H9 (cell line): ENCODE measurements at regions not wholly inside any gene's neighbourhood (a gene's known extent, or its start where the extent isn't known, plus 50 kb on each side); places are given as distances from the start of the nearest gene placed in this dataset.

Experiments
- DNase-seq: peaks from one replicate; pipeline ENCODE4 v3.0.0-alpha.2; 2017
- H2AFZ ChIP-seq: one replicate; pipeline ENCODE4 v1.6.1; 2013; ENCODE audit warnings: mild to moderate bottlenecking, low read length, control low read depth, moderate library complexity
- H2AK5ac ChIP-seq: 2 replicates; pipeline ENCODE4 v1.6.1; 2013; ENCODE audit warnings: low read length, control low read depth, mixed read lengths; ENCODE audit not compliant: insufficient read length
- H2BK120ac ChIP-seq: one replicate; pipeline ENCODE4 v1.6.1; 2013; ENCODE audit warnings: low read depth, mild to moderate bottlenecking, low read length, control low read depth, inconsistent platforms; ENCODE audit not compliant: poor library complexity, severe bottlenecking
- H2BK12ac ChIP-seq: 2 replicates; pipeline ENCODE4 v1.6.1; 2013; ENCODE audit warnings: low read length, control low read depth, mixed read lengths, low read depth; ENCODE audit not compliant: insufficient read length
- H2BK15ac ChIP-seq: 2 replicates; pipeline ENCODE4 v1.6.1; 2013; ENCODE audit warnings: low read depth, low read length, control low read depth
- H2BK20ac ChIP-seq: one replicate; pipeline ENCODE4 v1.6.1; 2013; ENCODE audit warnings: low read depth, mild to moderate bottlenecking, low read length, control low read depth, inconsistent platforms; ENCODE audit not compliant: poor library complexity, severe bottlenecking
- H2BK5ac ChIP-seq: 2 replicates; pipeline ENCODE4 v1.6.1; 2013; ENCODE audit warnings: low read length, control low read depth, mixed read lengths; ENCODE audit not compliant: insufficient read length
- H3K14ac ChIP-seq: 2 replicates; pipeline ENCODE4 v1.6.1; 2013; ENCODE audit warnings: low read length, control low read depth; ENCODE audit not compliant: insufficient read depth
- H3K18ac ChIP-seq: 2 replicates; pipeline ENCODE4 v1.6.1; 2013; ENCODE audit warnings: low read depth, mild to moderate bottlenecking, mixed read lengths, low read length, control low read depth; ENCODE audit not compliant: insufficient read length
- H3K23ac ChIP-seq: 2 replicates; pipeline ENCODE4 v1.6.1; 2013; ENCODE audit warnings: low read length, control low read depth, mixed read lengths, low read depth; ENCODE audit not compliant: insufficient read length
- H3K23me2 ChIP-seq: 2 replicates; pipeline ENCODE4 v1.6.1; 2013; ENCODE audit warnings: low read depth, mild to moderate bottlenecking, mixed read lengths, low read length, control low read depth; ENCODE audit not compliant: insufficient read length, poor library complexity, severe bottlenecking
- H3K27ac ChIP-seq: 2 replicates; pipeline ENCODE4 v1.5.1; 2013; ENCODE audit warnings: low read length, control low read depth, mixed read lengths, low read depth; ENCODE audit not compliant: insufficient read length
- H3K27me3 ChIP-seq: 2 replicates; pipeline ENCODE4 v1.6.1; 2013; ENCODE audit warnings: low read length, control low read depth, inconsistent platforms; ENCODE audit not compliant: insufficient read depth
- H3K4ac ChIP-seq: 2 replicates; pipeline ENCODE4 v1.6.1; 2013; ENCODE audit warnings: low read depth, mild to moderate bottlenecking, control low read depth, inconsistent platforms, low read length, moderate library complexity
- H3K4me1 ChIP-seq: 2 replicates; pipeline ENCODE4 v1.6.1; 2013; ENCODE audit warnings: low read length, control low read depth, inconsistent platforms; ENCODE audit not compliant: insufficient read depth
- H3K4me2 ChIP-seq: 2 replicates; pipeline ENCODE4 v1.6.1; 2013; ENCODE audit warnings: low read length, control low read depth, mixed read lengths; ENCODE audit not compliant: insufficient read length, insufficient read depth
- H3K56ac ChIP-seq: 2 replicates; pipeline ENCODE4 v1.6.1; 2013; ENCODE audit warnings: low read depth, mild to moderate bottlenecking, mixed read lengths, low read length, control low read depth; ENCODE audit not compliant: insufficient read length
- H3K79me1 ChIP-seq: 2 replicates; pipeline ENCODE4 v1.6.1; 2013; ENCODE audit warnings: low read depth, mild to moderate bottlenecking, moderate library complexity, low read length, control low read depth, inconsistent platforms; ENCODE audit not compliant: insufficient read depth, poor library complexity, severe bottlenecking
- H3K79me2 ChIP-seq: 2 replicates; pipeline ENCODE4 v1.6.1; 2013; ENCODE audit warnings: low read length, control low read depth, inconsistent platforms; ENCODE audit not compliant: insufficient read depth
- H3K9ac ChIP-seq: 2 replicates; pipeline ENCODE4 v1.6.1; 2013; ENCODE audit warnings: low read length, control low read depth, mixed read lengths; ENCODE audit not compliant: insufficient read length; ENCODE audit errors: extremely low read depth
- H3K9me3 ChIP-seq: one replicate; pipeline ENCODE4 v1.6.1; 2013; ENCODE audit warnings: low read depth, low read length, inconsistent platforms; ENCODE audit not compliant: control insufficient read depth
- H3T11ph ChIP-seq: one replicate; pipeline ENCODE4 v1.6.1; 2013; ENCODE audit warnings: mild to moderate bottlenecking, low read length, control low read depth, inconsistent platforms
- H4K20me1 ChIP-seq: one replicate; pipeline ENCODE4 v1.6.1; 2013; ENCODE audit not compliant: control insufficient read depth, insufficient read length, insufficient read depth
- H4K5ac ChIP-seq: 2 replicates; pipeline ENCODE4 v1.6.1; 2013; ENCODE audit warnings: low read depth, mild to moderate bottlenecking, mixed read lengths, low read length, control low read depth; ENCODE audit not compliant: insufficient read length
- H4K8ac ChIP-seq: replicated peaks from 2 replicates; pipeline ENCODE4 v1.6.1; 2013; ENCODE audit warnings: low read length, control low read depth, mixed read lengths, low read depth; ENCODE audit not compliant: insufficient read length
- H4K91ac ChIP-seq: 2 replicates; pipeline ENCODE4 v1.6.1; 2013; ENCODE audit warnings: low read depth, mild to moderate bottlenecking, moderate library complexity, mixed read lengths, low read length, control low read depth; ENCODE audit not compliant: insufficient read length
- H3K27ac Mint-ChIP-seq, 3 experiments: 2 replicates in 2 of 3; 3 replicates in 1 of 3; pipeline ENCODE4 v1.8.0; 2020 to 2021; ENCODE audit warnings: mixed read lengths in 3 of 3, mild to moderate bottlenecking in 1 of 3, moderate library complexity in 1 of 3
- H3K27me3 Mint-ChIP-seq: 2 replicates; pipeline ENCODE4 v1.8.0; 2021; ENCODE audit warnings: low read depth, mild to moderate bottlenecking, moderate library complexity, mixed read lengths
- H3K36me3 Mint-ChIP-seq, 3 experiments: 2 replicates in 2 of 3; 3 replicates in 1 of 3; pipeline ENCODE4 v1.8.0; 2020 to 2021; ENCODE audit warnings: low read depth in 3 of 3, mixed read lengths in 3 of 3; ENCODE audit not compliant: insufficient read depth in 1 of 3
- H3K4me1 Mint-ChIP-seq, 2 experiments: 2 replicates each; pipeline ENCODE4 v1.8.0; 2020; ENCODE audit warnings: mixed read lengths in 2 of 2
- H3K4me3 Mint-ChIP-seq, 2 experiments: 2 replicates in 1 of 2; 3 replicates in 1 of 2; pipeline ENCODE4 v1.8.0; 2020 to 2021; ENCODE audit warnings: mild to moderate bottlenecking in 2 of 2, mixed read lengths in 2 of 2, moderate library complexity in 1 of 2
- H3K9me3 Mint-ChIP-seq, 2 experiments: 2 replicates in 1 of 2; 3 replicates in 1 of 2; pipeline ENCODE4 v1.8.0; 2020; ENCODE audit warnings: mild to moderate bottlenecking in 2 of 2, mixed read lengths in 2 of 2, moderate library complexity in 1 of 2
- CTCF ChIP-seq: fragments of 200-600 bp; sonication (generic); conservative IDR thresholded peaks from 3 replicates; pipeline ENCODE4 v1.8.0; 2021; ENCODE audit warnings: antibody characterized with exemption, mild to moderate bottlenecking
- WGBS: extraction: QIAGEN DNeasy Blood & Tissue Kit; methylation state at CpG from one replicate; pipeline ENCODE4 v1.1.7; 2013; ENCODE audit warnings: missing lambda C conversion rate, low lambda C conversion rate, mixed read lengths; ENCODE audit not compliant: insufficient read length; ENCODE audit errors: extremely low coverage; 5-methylcytosine and 5-hydroxymethylcytosine counted together

- no CpG with 5 or more reads among the region's 3 CpGs for WGBS
- Histone ChIP-seq H3K79me2 (no peaks in the 10 kb centered on the region), H2AK5ac (no peak overlapping the region), H3K23ac (no peak overlapping the region), H3K14ac (no peak overlapping the region), H3K56ac (no peak overlapping the region), H2BK12ac (no peak overlapping the region), H4K20me1 (no peaks in the 10 kb centered on the region), H3K9ac (no peak overlapping the region), H4K5ac (no peak overlapping the region), H4K8ac (no peak overlapping the region), H3K79me1 (no peaks in the 10 kb centered on the region), H2AFZ (no peak overlapping the region), H3K23me2 (no peaks in the 10 kb centered on the region), H3K9me3 (no peaks in the 10 kb centered on the region), H3T11ph (no peak overlapping the region), H2BK20ac (no peak overlapping the region), H4K91ac (no peak overlapping the region), H3K18ac (no peak overlapping the region), H3K4ac (no peak overlapping the region), H3K27me3 (no peaks in the 10 kb centered on the region), H3K4me1 (no peaks in the 10 kb centered on the region), H3K27ac (no peak overlapping the region), H2BK15ac (no peak overlapping the region), H3K4me2 (no peak overlapping the region), H2BK120ac (no peak overlapping the region), H2BK5ac (no peak overlapping the region)
- Mint-ChIP-seq H3K27me3 (no peaks in the 10 kb centered on the region), H3K4me3 (no peak overlapping the region), H3K27ac (no peak overlapping the region), H3K9me3 (peaks cover 0 to 2% of the 10 kb centered on the region in 2 experiments; a peak in 1 of 5 replicates), H3K36me3 (no peaks in the 10 kb centered on the region; a peak in 1 of 7 replicates), H3K4me1 (peaks cover 14 to 19% of the 10 kb centered on the region in 2 experiments)
- no peak for DNase-seq
- no peak for TF ChIP-seq CTCF
Observed at GRCh38 chr4:26160591-26160990, 160.2 kb upstream of the RBPJ start.
